ENCODE measurements at regions not wholly inside any gene's neighbourhood (a gene's known extent, or its start where the extent isn't known, plus 50 kb on each side); places are given as distances from the start of the nearest gene placed in this dataset.

GRCh38 chr5:155343468-155343867 lies 329.9 kb downstream of the KIF4B start:
- TF ChIP-seq, protein P1, sequence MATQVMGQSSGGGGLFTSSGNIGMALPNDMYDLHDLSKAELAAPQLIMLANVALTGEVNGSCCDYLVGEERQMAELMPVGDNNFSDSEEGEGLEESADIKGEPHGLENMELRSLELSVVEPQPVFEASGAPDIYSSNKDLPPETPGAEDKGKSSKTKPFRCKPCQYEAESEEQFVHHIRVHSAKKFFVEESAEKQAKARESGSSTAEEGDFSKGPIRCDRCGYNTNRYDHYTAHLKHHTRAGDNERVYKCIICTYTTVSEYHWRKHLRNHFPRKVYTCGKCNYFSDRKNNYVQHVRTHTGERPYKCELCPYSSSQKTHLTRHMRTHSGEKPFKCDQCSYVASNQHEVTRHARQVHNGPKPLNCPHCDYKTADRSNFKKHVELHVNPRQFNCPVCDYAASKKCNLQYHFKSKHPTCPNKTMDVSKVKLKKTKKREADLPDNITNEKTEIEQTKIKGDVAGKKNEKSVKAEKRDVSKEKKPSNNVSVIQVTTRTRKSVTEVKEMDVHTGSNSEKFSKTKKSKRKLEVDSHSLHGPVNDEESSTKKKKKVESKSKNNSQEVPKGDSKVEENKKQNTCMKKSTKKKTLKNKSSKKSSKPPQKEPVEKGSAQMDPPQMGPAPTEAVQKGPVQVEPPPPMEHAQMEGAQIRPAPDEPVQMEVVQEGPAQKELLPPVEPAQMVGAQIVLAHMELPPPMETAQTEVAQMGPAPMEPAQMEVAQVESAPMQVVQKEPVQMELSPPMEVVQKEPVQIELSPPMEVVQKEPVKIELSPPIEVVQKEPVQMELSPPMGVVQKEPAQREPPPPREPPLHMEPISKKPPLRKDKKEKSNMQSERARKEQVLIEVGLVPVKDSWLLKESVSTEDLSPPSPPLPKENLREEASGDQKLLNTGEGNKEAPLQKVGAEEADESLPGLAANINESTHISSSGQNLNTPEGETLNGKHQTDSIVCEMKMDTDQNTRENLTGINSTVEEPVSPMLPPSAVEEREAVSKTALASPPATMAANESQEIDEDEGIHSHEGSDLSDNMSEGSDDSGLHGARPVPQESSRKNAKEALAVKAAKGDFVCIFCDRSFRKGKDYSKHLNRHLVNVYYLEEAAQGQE (IDR thresholded peaks at IDR 0.05; ENCODE audit: insufficient read depth in 1 of 2, low read depth in 2 of 2, low read length in 2 of 2): no peak
- TF ChIP-seq POLR2AphosphoS5 (IDR thresholded peaks at IDR 0.05; ENCODE audit: low read depth, low read length): no peak
